Activated T-helper 1 cell treated with anti-CD3 and anti-CD28 coated beads, Interleukin-2, amount 50 U/mL, for 16 hours (primary cell): ENCODE measurements at regions not wholly inside any gene's neighbourhood (a gene's known extent, or its start where the extent isn't known, plus 50 kb on each side); places are given as distances from the start of the nearest gene placed in this dataset.

Experiments
- DNase-seq, 2 donors: peaks; one replicate each; pipeline ENCODE4 v3.0.0-alpha.2; 2020; ENCODE audit warnings: low read depth in 1 of 2, low spot score in 1 of 2

DNA sequence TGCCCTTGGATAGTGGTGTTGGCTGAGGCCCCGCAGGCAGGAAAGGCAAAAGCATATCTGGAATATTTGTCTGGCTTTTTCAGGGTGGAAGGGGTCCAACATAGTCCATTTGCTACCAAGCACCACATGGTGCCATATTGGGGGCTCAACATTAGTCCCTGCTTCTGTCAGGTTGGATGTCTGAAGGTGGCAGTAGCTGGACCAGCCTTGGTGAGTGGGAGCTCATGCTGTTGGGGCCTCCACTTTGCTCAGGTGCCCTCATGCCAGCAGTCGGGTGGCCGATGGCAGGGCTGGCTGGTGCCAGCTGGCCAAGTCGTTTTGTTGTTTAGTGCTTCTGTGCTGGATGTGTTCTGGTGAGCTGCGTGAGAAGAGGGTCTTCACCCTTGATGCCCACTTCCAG lies 135.3 kb downstream of the PAPOLA start:
- no peak for DNase-seq

GRCh38 chr14:96638041-96638855 lies 136.1 kb downstream of the PAPOLA start:
- DNase-seq, result no peak

DNA sequence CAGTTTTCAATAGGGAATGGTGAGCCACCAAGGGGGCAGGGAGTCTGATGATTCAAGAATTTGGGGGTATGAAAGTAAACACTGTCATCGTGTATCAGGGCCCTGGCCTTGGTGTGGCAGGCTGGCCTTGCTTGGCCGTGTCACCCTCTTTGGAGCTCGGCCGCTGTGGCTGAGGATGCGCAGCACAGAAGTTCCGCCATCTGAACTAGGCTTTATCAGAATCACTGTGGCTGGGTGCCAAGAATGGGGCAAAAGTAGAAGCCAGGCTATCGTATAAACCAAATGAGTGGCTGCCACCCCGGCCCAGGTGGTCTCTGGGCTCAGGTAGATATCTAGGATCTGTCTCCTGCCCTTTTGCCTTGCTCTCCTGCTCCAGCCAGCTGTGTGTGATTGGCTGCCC lies 137.4 kb downstream of the PAPOLA start:
- DNase-seq, result no peak

GRCh38 chr14:96648506-96649326 lies 146.5 kb downstream of the PAPOLA start:
- DNase-seq, result no peak

DNA sequence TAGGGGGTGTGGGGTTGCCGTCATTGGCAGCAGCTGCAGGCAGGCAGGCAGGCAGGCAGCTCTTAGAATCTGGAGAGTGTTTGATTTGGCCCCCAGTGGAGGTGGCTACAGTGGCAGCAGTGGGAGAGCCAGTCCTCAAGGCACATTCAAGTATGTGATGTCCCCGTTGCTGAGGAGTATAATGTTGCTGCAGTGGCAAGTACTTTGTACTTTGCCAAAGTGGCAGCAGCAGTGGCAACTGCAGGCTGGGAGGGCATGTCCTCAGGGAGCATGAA lies 147.1 kb downstream of the PAPOLA start:
- DNase-seq, result no peak

DNA sequence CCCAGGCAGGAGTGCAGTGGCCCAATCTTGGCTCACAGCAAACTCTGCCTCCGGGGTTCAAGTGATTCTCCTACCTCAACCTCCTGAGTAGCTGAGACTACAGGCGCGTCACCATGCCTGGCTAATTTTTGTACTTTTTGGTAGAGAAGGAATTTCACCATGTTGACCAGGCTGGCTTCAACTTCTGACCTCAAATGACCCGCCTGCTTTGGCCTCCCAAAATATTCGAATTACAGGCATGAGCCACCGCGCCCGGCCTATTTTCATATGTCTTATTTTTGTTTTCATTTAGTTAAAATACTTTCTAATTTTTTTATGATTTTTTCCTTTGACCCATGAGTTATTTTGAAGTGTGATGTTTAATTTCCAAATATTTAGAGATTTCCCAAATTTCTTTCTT lies 143.6 kb upstream of the VRK1 start:
- DNase-seq, result no peak

- DNase-seq, result no peak
Observed at GRCh38 chr14:96658611-96659010, 138.6 kb upstream of the VRK1 start.

GRCh38 chr14:96660123-96660522 lies 137.1 kb upstream of the VRK1 start:
- DNase-seq, result no peak

GRCh38 chr14:96660667-96661066 lies 136.5 kb upstream of the VRK1 start:
- DNase-seq, result no peak

GRCh38 chr14:96661244-96661969 lies 135.8 kb upstream of the VRK1 start:
- no peak for DNase-seq

- no peak for DNase-seq
Observed at GRCh38 chr14:96662116-96662970, 134.8 kb upstream of the VRK1 start.

DNA sequence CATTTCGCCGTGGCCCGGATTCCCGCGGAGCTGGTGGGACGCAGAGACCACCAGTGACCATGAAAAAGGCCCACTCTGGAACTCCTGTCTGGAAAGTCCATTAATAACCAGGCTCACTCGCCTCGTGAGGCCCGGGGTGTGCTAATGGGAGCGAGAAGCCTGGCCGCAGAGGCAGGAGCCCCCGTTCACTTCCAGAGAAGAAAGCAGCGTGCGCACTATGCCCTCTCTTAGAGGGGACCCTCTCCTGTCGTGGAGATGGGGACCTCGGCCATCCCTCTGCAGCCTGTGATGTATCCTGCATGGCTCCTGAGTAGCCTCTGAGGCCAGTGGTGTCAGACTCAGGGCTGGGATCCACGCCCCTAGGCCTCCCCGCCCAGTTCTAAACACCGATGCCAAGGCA lies 134.1 kb upstream of the VRK1 start:
- no peak for DNase-seq

DNA sequence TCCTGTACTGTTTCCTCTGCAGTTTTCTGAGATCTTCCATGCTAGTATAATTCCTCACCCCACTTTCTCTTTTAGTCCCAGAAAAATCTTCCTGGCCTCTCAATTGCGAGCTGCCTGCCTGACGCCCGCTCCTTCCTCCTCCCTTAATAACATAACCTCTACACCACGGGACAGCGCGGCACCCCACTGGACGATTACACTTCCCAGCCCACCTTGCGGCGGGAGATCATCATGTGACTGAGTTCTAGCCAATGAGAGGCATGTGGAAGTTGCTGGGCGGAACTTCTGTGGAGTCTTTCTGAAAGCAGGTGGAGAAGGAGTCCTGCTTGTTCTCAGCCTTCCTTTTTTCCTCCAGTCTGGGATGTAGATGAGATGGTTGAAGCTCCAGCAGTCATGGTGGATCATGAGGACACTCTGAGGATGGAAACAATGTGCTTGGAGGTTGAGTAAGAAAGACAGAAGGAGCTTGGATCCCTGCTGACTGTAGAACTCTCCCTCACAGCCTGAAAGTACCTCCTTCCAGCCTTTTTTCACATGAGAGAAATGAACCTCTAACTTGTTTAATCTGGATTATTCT lies 133.6 kb upstream of the VRK1 start:
- DNase-seq, result no peak

DNA sequence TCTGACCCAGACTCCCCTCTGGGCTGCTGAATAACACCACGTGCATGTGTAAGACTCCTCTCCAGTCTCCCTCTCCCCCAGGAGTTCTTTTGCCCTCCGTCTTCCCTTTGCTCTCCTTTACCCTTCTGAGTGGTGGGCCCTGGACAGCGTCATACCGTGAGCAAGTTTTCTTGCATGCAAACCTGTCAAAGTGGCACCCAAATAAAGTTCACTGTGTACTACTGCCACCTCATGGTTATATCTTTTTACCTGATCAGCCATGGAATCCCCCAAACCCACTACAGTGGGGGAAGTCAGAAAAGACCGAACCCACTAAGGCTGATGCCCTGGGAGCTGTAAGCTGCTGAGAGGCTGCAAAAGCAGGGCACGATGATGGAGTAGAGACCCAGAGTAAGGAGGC lies 131.1 kb upstream of the VRK1 start:
- DNase-seq, result no peak

- no peak for DNase-seq
Observed at GRCh38 chr14:96670391-96670790, 126.8 kb upstream of the VRK1 start.

GRCh38 chr14:96671218-96671617 lies 126.0 kb upstream of the VRK1 start:
- no peak for DNase-seq

DNA sequence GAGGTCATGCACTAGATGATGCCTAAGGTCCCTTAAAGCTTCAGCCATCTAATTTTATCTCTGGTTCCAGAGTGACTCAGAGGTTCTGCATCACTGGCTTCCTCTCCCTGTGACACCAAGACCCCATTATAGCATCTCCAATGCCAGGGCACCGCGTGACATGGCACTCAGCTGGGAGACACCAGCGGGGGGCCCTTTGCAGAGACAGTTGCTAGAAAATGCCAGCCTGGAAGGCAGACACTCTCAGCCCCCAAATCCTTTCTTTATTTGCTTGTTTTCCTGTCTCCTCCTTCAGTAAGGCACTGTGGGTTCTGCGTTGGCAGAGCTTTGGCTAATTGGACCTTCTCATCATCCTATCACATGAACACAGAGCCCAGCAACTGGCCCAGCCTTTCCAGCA lies 123.5 kb upstream of the VRK1 start:
- no peak for DNase-seq

DNA sequence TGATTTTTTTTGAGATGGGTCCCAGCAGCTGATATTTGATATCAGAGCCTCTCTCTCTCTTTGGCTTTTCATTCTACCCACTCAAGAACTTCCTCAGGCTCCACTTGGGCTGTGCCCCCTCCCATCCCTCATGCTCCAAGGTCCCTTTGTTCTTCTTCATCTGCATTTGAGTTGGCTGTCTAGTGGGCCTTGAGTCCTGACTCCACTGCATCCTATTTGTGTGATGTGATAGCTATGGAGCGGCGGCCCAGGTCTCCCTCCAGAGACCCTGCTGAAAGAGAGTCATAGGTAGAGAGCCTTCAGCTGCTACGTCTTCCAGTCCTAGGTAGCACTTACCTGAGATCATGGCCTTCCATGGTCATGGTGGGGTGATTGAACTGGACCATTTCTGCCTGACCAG lies 123.1 kb upstream of the VRK1 start:
- no peak for DNase-seq

DNA sequence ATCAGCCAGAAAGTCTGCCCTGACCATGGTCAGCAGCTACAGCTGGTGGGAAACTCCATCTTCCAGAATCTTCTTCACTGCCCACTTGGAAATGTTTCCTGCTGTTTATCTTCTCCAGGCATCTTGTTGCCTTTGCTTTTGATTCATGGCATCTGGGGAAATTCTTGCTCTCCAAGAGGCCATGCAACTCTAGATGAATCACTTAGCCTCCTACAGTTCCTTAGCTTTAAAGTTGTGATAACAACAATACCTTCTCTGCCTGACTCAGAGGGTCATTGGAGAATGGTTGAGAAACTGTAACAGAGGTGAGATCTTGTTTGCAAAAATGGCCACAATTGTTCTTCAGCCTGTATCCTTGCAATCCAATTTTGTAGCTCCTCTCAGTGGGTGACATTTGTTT lies 121.0 kb upstream of the VRK1 start:
- DNase-seq, result no peak

DNA sequence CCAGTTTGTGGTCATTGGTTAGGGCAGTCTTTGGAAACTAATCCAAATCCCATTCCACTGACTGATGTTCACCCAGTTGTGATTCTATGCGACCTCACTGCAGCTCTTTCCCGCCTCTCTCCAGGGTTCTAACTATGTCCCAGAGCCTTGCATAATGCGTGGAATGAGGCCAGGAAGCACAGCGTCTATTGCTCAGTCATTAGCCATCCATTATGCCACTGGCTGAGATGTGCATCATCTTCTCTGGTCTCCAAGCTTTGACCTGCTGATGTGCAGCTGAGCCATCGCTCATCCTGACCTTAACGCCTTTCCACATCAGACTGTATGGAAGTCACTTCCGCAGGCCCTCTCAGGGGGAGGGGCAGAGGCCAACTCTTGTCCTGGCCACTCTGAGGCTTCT lies 115.4 kb upstream of the VRK1 start:
- DNase-seq, result no peak

GRCh38 chr14:96682401-96682800 lies 114.8 kb upstream of the VRK1 start:
- DNase-seq, result no peak
